ENCODE measurements at regions not wholly inside any gene's neighbourhood (a gene's known extent, or its start where the extent isn't known, plus 50 kb on each side); places are given as distances from the start of the nearest gene placed in this dataset.

DNA sequence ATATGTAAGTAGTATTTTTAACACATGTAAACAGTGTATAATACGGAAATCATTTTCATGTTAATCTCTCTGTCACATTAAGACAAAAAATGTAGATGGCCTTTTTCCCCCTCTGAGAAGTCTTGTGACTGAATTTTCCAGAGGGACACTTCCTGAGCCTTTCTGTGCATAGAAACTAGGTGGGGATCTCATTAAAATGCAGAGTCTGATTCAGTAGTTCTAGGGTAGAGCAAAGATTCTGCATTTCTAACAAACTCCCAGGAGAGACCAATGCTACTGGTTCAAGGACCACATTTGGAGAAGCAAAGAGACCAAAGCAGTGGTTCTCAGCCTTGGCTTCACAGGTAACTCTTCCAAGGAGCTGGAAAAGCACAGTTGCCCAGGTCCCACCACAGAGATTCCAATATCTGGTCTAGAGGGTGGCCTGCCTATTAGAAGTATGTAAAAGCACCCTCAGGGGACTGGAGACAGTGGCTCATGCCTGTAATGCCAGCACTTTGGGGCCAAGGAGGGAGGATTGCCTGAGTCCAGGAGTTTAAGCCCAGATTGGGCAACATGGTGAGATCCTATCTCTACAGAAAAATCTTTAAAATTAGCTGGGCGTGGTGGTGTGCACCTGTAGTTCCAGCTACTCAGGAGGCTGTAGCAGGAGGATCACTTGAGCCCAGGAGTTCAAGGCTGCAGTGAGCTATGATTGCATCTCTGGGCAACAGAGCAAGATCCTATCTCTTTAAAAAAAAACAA lies 378.5 kb downstream of the KIF16B start:
- Histone ChIP-seq H2AFZ (ENCODE audit: low read depth, low read length) (no peak overlapping the region), H3K9ac (ENCODE audit: low read depth, low read length) (no peak overlapping the region), H3K4me3 (ENCODE audit: low read depth in 1 of 2, low read length in 2 of 2) (no peak overlapping the region), H3K27me3 (ENCODE audit: insufficient read depth, low read length, poor library complexity) (no peaks in the 10 kb centered on the region), H3K79me2 (ENCODE audit: insufficient read depth, low read length) (no peaks in the 10 kb centered on the region), H3K27ac (ENCODE audit: low read length) (no peak overlapping the region), H3K9me3 (ENCODE audit: insufficient read depth, low read length, severe bottlenecking) (no peaks in the 10 kb centered on the region), H3K4me1 (ENCODE audit: insufficient read depth, low read length) (no peaks in the 10 kb centered on the region), H4K20me1 (ENCODE audit: insufficient read depth, low read length) (no peaks in the 10 kb centered on the region), H3K4me2 (ENCODE audit: insufficient read depth, low read length) (no peak overlapping the region), H3K36me3 (ENCODE audit: insufficient read depth, low read length) (no peaks in the 10 kb centered on the region)
- no peak for DNase-seq
- TF ChIP-seq EZH2 (IDR thresholded peaks at IDR 0.05; ENCODE audit: borderline replicate concordance, low read depth, low read length, severe bottlenecking): no peak
- TF ChIP-seq, protein P1, sequence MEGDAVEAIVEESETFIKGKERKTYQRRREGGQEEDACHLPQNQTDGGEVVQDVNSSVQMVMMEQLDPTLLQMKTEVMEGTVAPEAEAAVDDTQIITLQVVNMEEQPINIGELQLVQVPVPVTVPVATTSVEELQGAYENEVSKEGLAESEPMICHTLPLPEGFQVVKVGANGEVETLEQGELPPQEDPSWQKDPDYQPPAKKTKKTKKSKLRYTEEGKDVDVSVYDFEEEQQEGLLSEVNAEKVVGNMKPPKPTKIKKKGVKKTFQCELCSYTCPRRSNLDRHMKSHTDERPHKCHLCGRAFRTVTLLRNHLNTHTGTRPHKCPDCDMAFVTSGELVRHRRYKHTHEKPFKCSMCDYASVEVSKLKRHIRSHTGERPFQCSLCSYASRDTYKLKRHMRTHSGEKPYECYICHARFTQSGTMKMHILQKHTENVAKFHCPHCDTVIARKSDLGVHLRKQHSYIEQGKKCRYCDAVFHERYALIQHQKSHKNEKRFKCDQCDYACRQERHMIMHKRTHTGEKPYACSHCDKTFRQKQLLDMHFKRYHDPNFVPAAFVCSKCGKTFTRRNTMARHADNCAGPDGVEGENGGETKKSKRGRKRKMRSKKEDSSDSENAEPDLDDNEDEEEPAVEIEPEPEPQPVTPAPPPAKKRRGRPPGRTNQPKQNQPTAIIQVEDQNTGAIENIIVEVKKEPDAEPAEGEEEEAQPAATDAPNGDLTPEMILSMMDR (IDR thresholded peaks at IDR 0.05; ENCODE audit: borderline replicate concordance, extremely low read depth, low read length, poor library complexity, severe bottlenecking): no peak
- no peak for ATAC-seq (ENCODE audit: insufficient read depth, low read depth)

DNA sequence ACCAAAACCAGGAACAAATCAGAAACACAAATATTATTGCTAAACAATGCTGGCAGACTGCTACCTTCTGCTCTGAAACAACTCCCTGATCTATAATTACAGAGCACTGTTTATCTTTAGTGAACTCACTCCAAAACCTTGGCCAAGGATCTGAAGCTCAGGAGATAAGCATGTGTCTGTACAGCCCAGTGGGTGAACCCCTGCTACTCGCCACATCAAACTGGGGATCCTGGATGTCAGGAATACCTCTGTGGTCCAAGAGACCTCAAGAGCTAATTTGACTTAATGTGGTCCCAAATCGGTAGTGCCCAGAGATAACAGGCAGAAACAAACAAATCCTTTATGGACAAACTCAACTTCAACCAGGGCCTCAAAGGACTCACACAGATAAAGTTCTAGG lies 381.8 kb downstream of the KIF16B start:
- Histone ChIP-seq H2AFZ (ENCODE audit: low read depth, low read length) (no peak overlapping the region), H3K27ac (ENCODE audit: low read length) (no peak overlapping the region), H3K79me2 (ENCODE audit: insufficient read depth, low read length) (no peaks in the 10 kb centered on the region), H3K4me1 (ENCODE audit: insufficient read depth, low read length) (no peaks in the 10 kb centered on the region), H3K36me3 (ENCODE audit: insufficient read depth, low read length) (no peaks in the 10 kb centered on the region), H3K4me3 (ENCODE audit: low read depth in 1 of 2, low read length in 2 of 2) (no peak overlapping the region), H3K4me2 (ENCODE audit: insufficient read depth, low read length) (no peak overlapping the region), H3K9me3 (ENCODE audit: insufficient read depth, low read length, severe bottlenecking) (peaks cover 14% of the 10 kb centered on the region), H4K20me1 (ENCODE audit: insufficient read depth, low read length) (no peaks in the 10 kb centered on the region), H3K9ac (ENCODE audit: low read depth, low read length) (no peak overlapping the region), H3K27me3 (ENCODE audit: insufficient read depth, low read length, poor library complexity) (no peaks in the 10 kb centered on the region)
- no peak for TF ChIP-seq EZH2 (IDR thresholded peaks at IDR 0.05; ENCODE audit: borderline replicate concordance, low read depth, low read length, severe bottlenecking)
- TF ChIP-seq, protein P1 (IDR thresholded peaks at IDR 0.05; ENCODE audit: borderline replicate concordance, extremely low read depth, low read length, poor library complexity, severe bottlenecking): no peak
- DNase-seq: no peak
- ATAC-seq (ENCODE audit: insufficient read depth, low read depth): no peak

DNA sequence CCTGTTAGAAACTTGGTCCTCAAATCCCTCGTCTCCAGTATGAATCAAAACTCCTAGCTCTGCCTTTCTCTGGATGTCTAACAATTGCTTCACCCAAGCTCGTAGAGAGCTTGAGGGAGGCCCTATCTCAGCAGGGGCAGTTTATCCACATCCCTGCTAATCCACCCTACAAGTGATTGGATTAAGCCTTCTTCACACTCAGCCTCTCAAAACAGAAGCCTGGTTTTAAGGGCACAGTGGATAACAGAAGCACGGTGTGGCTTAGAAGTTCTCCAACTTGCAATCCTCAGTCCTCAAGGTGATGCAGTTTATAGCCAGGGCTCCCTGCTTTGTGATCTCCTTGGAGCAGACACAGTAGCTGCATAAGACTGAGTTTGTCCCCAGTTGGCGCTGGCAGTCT lies 383.9 kb downstream of the KIF16B start:
- Histone ChIP-seq H3K9ac (ENCODE audit: low read depth, low read length) (no peak overlapping the region), H3K4me1 (ENCODE audit: insufficient read depth, low read length) (no peaks in the 10 kb centered on the region), H3K79me2 (ENCODE audit: insufficient read depth, low read length) (no peaks in the 10 kb centered on the region), H4K20me1 (ENCODE audit: insufficient read depth, low read length) (no peaks in the 10 kb centered on the region), H3K4me3 (ENCODE audit: low read depth in 1 of 2, low read length in 2 of 2) (no peak overlapping the region), H3K9me3 (ENCODE audit: insufficient read depth, low read length, severe bottlenecking) (peaks cover 14% of the 10 kb centered on the region), H3K4me2 (ENCODE audit: insufficient read depth, low read length) (no peak overlapping the region), H3K27me3 (ENCODE audit: insufficient read depth, low read length, poor library complexity) (no peaks in the 10 kb centered on the region), H3K36me3 (ENCODE audit: insufficient read depth, low read length) (no peaks in the 10 kb centered on the region), H3K27ac (ENCODE audit: low read length) (no peak overlapping the region), H2AFZ (ENCODE audit: low read depth, low read length) (no peak overlapping the region)
- DNase-seq: no peak
- TF ChIP-seq, protein P1 (IDR thresholded peaks at IDR 0.05; ENCODE audit: borderline replicate concordance, extremely low read depth, low read length, poor library complexity, severe bottlenecking): no peak
- TF ChIP-seq EZH2 (IDR thresholded peaks at IDR 0.05; ENCODE audit: borderline replicate concordance, low read depth, low read length, severe bottlenecking): no peak
- no peak for ATAC-seq (ENCODE audit: insufficient read depth, low read depth)
